OCI-LY1 (cell line): ENCODE measurements at regions not wholly inside any gene's neighbourhood (a gene's known extent, or its start where the extent isn't known, plus 50 kb on each side); places are given as distances from the start of the nearest gene placed in this dataset.

Source experiments
- CTCF ChIP-seq: fragments of 200-600 bp; sonication (generic), shearing (Covaris generic); IDR thresholded peaks from 2 replicates; pipeline ENCODE4 v1.5.1; 2017; ENCODE audit warnings: mild to moderate bottlenecking, antibody characterized with exemption, low read length, moderate library complexity, mixed read lengths
- EZH2 ChIP-seq: fragments of 200-600 bp; sonication (generic), shearing (Covaris generic); IDR thresholded peaks from 2 replicates; pipeline ENCODE4 v1.8.0; 2017; ENCODE audit warnings: borderline replicate concordance, mixed run types, mild to moderate bottlenecking, antibody characterized with exemption, low read length, moderate library complexity, mixed read lengths

GRCh38 chr2:71878626-71879508 lies 268.8 kb downstream of the CYP26B1 start:
- TF ChIP-seq CTCF, result no peak
- no peak for TF ChIP-seq EZH2
